ENCODE measurements at regions not wholly inside any gene's neighbourhood (a gene's known extent, or its start where the extent isn't known, plus 50 kb on each side); places are given as distances from the start of the nearest gene placed in this dataset.

DNA sequence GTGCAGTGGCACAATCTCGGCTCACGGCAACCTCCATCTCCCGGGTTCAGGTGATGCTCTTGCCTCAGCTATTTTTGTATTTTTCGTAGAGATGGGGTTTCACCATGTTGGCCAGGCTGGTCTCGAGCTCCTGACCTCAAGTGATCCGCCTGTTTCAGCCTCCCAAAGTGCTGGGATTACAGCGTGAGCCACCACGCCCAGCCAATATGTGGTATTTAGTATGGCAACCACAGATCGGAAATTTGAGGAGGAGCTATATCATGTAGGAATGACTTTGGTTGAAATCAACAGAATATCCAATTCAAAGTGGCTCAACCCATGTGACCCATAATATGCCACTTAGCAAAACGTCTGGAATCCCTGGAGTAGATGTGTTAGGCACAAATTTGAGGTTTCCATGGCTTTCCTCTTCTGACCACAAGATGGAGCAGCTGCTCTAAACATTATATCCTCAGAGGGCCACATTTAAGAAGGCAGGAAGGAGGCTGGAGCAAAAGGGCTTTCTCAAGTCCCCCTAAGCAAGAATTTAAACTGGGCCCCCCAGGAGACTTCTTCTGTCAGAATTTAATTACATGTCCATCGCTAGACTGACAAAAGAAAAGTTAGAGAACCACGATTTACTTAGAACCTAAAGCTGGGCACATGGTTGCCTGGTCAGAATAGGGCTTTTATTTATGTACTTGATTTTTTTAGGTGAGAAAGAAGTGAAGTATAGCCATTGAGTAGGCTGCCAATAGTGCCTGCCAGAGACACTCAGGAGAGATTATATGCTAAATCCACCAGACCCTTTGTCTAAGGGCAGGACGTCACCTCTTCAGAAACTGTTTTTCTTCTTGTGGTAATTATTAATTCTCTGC, 49.6 kb upstream of the ITSN2 start:
- Histone ChIP-seq H4K91ac (ENCODE audit: insufficient read depth, low read depth, low read length) (no peak overlapping the region), H3K18ac (ENCODE audit: low read depth, low read length) (no peak overlapping the region), H3K79me1 (ENCODE audit: low read depth in 1 of 2, low read length in 2 of 2) (no peaks in the 10 kb centered on the region), H3K56ac (ENCODE audit: extremely low read depth, insufficient read depth, low read length) (no peak overlapping the region), H3K27ac (ENCODE audit: insufficient read depth, low read length) (no peak overlapping the region), H4K5ac (ENCODE audit: low read depth, low read length) (no peak overlapping the region), H3K36me3 (ENCODE audit: control insufficient read depth, insufficient read depth, low read length) (no peaks in the 10 kb centered on the region), H4K8ac (ENCODE audit: low read depth in 2 of 2, low read length in 2 of 2) (no peak overlapping the region), H3K9ac (ENCODE audit: low read depth, low read length) (no peak overlapping the region), H2BK20ac (ENCODE audit: low read depth, low read length) (no peak overlapping the region), H3K4ac (ENCODE audit: low read depth, low read length) (no peak overlapping the region), H2AFZ (replicated peaks; ENCODE audit: low read length, poor library complexity) (no peak overlapping the region), H3K9me3 (ENCODE audit: control insufficient read depth, insufficient read depth, low read length) (no peaks in the 10 kb centered on the region), H3K23ac (ENCODE audit: low read depth, low read length) (no peak overlapping the region), H3K9me1 (ENCODE audit: insufficient read depth, low read length) (no peaks in the 10 kb centered on the region), H3K14ac (replicated peaks; ENCODE audit: low read depth, low read length) (no peak overlapping the region), H3K4me1 (ENCODE audit: control insufficient read depth, insufficient read depth, low read length) (no peaks in the 10 kb centered on the region), H2AK5ac (ENCODE audit: low read depth, low read length) (no peak overlapping the region), H3K27me3 (ENCODE audit: control insufficient read depth, insufficient read depth, low read length) (peaks cover 2% of the 10 kb centered on the region), H2BK15ac (ENCODE audit: low read depth, low read length) (no peak overlapping the region), H4K20me1 (ENCODE audit: insufficient read depth, low read length) (no peaks in the 10 kb centered on the region), H2BK120ac (ENCODE audit: low read depth, low read length) (no peak overlapping the region), H3K4me2 (ENCODE audit: low read depth, low read length) (no peak overlapping the region), H2AK9ac (replicated peaks; ENCODE audit: low read depth, low read length, poor library complexity) (no peak overlapping the region), H2BK5ac (ENCODE audit: low read depth, low read length, poor library complexity, severe bottlenecking) (no peak overlapping the region), H3K4me3 (ENCODE audit: insufficient read depth, low read depth, low read length) (no peak overlapping the region)
- peak; percentile 74 for DNase-seq
- intact Hi-C loops (cut with micrococcal nuclease) = loop anchor here (1.0 to 5.0 kb wide), 5 partner anchors 417 to 786 kb away; partner anchors contain the start of genes ADCY3 and DNAJC27
- WGBS, 2 experiments (ENCODE audit: extremely low coverage in 2 of 2, insufficient read length in 1 of 2) = no CpG with 5 or more reads among the region's 13 CpGs
- TF ChIP-seq RAD21 (IDR thresholded peaks at IDR 0.05; ENCODE audit: low read length) (peak; percentile 86), SMC3 (IDR thresholded peaks at IDR 0.05; ENCODE audit: low read depth, low read length) (peak; percentile 89), CHD1 (IDR thresholded peaks at IDR 0.05; ENCODE audit: low read depth, low read length) (no peak)
- TF ChIP-seq, protein P1, sequence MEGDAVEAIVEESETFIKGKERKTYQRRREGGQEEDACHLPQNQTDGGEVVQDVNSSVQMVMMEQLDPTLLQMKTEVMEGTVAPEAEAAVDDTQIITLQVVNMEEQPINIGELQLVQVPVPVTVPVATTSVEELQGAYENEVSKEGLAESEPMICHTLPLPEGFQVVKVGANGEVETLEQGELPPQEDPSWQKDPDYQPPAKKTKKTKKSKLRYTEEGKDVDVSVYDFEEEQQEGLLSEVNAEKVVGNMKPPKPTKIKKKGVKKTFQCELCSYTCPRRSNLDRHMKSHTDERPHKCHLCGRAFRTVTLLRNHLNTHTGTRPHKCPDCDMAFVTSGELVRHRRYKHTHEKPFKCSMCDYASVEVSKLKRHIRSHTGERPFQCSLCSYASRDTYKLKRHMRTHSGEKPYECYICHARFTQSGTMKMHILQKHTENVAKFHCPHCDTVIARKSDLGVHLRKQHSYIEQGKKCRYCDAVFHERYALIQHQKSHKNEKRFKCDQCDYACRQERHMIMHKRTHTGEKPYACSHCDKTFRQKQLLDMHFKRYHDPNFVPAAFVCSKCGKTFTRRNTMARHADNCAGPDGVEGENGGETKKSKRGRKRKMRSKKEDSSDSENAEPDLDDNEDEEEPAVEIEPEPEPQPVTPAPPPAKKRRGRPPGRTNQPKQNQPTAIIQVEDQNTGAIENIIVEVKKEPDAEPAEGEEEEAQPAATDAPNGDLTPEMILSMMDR (conservative IDR thresholded peaks at IDR 0.05; ENCODE audit: low read depth, low read length) = peak; percentile 86
- dilution Hi-C loops (cut with HindIII; ENCODE audit: low sequenced_read_pairs, unreplicated experiment) = no loop called here
- peak; percentile 91 for ATAC-seq (ENCODE audit: low read depth)
- ChIA-PET CTCF (interaction anchor here (0.6 to 1.8 kb wide), 6 partner anchors 14 to 719 kb away, joined by 3 to 7 read pairs (median 4); no protein-coding TSS in a partner anchor), POLR2A (ENCODE audit: unreplicated experiment) (no interaction called here)
- in situ Hi-C loops (cut with MboI; ENCODE audit: low sequenced_read_pairs) = loop anchor here (5.0 to 25.0 kb wide), 2 partner anchors 417 to 727 kb away; no protein-coding TSS in a partner anchor
- no TSS peak for BruUV-seq (replicated peaks)

All from IMR-90 (cell line).